GM19463 (cell line): ENCODE measurements at regions not wholly inside any gene's neighbourhood (a gene's known extent, or its start where the extent isn't known, plus 50 kb on each side); places are given as distances from the start of the nearest gene placed in this dataset.
"Not testable (repeated sequence)": the region's sequence is repeated elsewhere in the genome, so short reads cannot be mapped to it uniquely, and the experiment has no call there.

Source experiments
- ATAC-seq: cut with Tn5 transposase; IDR thresholded peaks from one replicate; pipeline ENCODE4 v1.9.1; 2021; ENCODE audit warnings: mild to moderate bottlenecking, moderate library complexity; ENCODE audit not compliant: unreplicated experiment

- ATAC-seq, result no peak
Measured at GRCh38 chr9:74071502-74071901, 425.6 kb upstream of the RORB start.

GRCh38 chr9:74073897-74074296 is 423.2 kb upstream of the RORB start:
- no peak for ATAC-seq

- ATAC-seq, result no peak
Measured at GRCh38 chr9:74078647-74079046, 418.5 kb upstream of the RORB start.

GRCh38 chr9:74080652-74081051 is 416.5 kb upstream of the RORB start:
- not testable (repeated sequence) for ATAC-seq

GRCh38 chr9:74083681-74084433 is 413.3 kb upstream of the RORB start:
- no peak for ATAC-seq

GRCh38 chr9:74085384-74086037 is 411.6 kb upstream of the RORB start:
- ATAC-seq, result not testable (repeated sequence)

- ATAC-seq, result not testable (repeated sequence)
Measured at GRCh38 chr9:74090921-74091320, 406.2 kb upstream of the RORB start.

GRCh38 chr9:74092491-74092834 is 404.7 kb upstream of the RORB start:
- no peak for ATAC-seq

GRCh38 chr9:74094037-74094436 is 403.1 kb upstream of the RORB start:
- ATAC-seq, result not testable (repeated sequence)

- ATAC-seq, result no peak
Measured at GRCh38 chr9:74094766-74095165, 402.4 kb upstream of the RORB start.

- ATAC-seq, result no peak
Measured at GRCh38 chr9:74095925-74096324, 401.2 kb upstream of the RORB start.

- no peak for ATAC-seq
Measured at GRCh38 chr9:74096420-74096819, 400.7 kb upstream of the RORB start.

GRCh38 chr9:74100042-74100441 is 397.1 kb upstream of the RORB start:
- ATAC-seq, result no peak

- not testable (repeated sequence) for ATAC-seq
Measured at GRCh38 chr9:74102148-74102547, 395.0 kb upstream of the RORB start.

GRCh38 chr9:74102702-74103101 is 394.4 kb upstream of the RORB start:
- no peak for ATAC-seq

- ATAC-seq, result no peak
Measured at GRCh38 chr9:74107692-74108091, 389.4 kb upstream of the RORB start.

- ATAC-seq, result no peak
Measured at GRCh38 chr9:74115976-74116375, 381.2 kb upstream of the RORB start.

- no peak for ATAC-seq
Measured at GRCh38 chr9:74117151-74117550, 380.0 kb upstream of the RORB start.

GRCh38 chr9:74117731-74118130 is 379.4 kb upstream of the RORB start:
- no peak for ATAC-seq

GRCh38 chr9:74120061-74120460 is 377.1 kb upstream of the RORB start:
- no peak for ATAC-seq

GRCh38 chr9:74120470-74120869 is 376.7 kb upstream of the RORB start:
- ATAC-seq, result no peak

- no peak for ATAC-seq
Measured at GRCh38 chr9:74122216-74122615, 374.9 kb upstream of the RORB start.

- no peak for ATAC-seq
Measured at GRCh38 chr9:74122661-74123060, 374.5 kb upstream of the RORB start.
